Adrenal gland (tissue), 9 donors: ENCODE measurements at regions not wholly inside any gene's neighbourhood (a gene's known extent, or its start where the extent isn't known, plus 50 kb on each side); places are given as distances from the start of the nearest gene placed in this dataset.

Experiments used
- DNase-seq, 7 donors: peaks; one replicate each; pipeline ENCODE4 v3.0.0-alpha.2; 2019 to 2020
- H3K27ac ChIP-seq, 5 donors: fragments of 200-600 bp; sonication (generic) in 4 of 5; 1 replicate in 3 of 5; 2 replicates in 2 of 5; pipeline versions ENCODE4 v1.5.1 to v1.8.0; 2016 to 2020; ENCODE audit warnings: mild to moderate bottlenecking in 1 of 5
- H3K27me3 ChIP-seq: fragments of 200-600 bp; 2 replicates; pipeline ENCODE4 v1.8.0; 2021
- H3K36me3 ChIP-seq, 2 donors: fragments of 200-600 bp; replicated peaks in 1 of 2; 1 replicate in 1 of 2; 2 replicates in 1 of 2; pipeline versions ENCODE4 v1.5.1 to v1.8.0; 2018 to 2022
- H3K4me1 ChIP-seq, 2 donors: fragments of 200-600 bp; replicated peaks in 1 of 2; 1 replicate in 1 of 2; 2 replicates in 1 of 2; pipeline versions ENCODE4 v1.5.1 to v1.8.0; 2018 to 2021
- H3K4me3 ChIP-seq, 4 donors: fragments of 200-600 bp; sonication (generic) in 3 of 4; one replicate each; pipeline ENCODE4 v1.5.1; 2016 to 2018
- H3K9me3 ChIP-seq, 3 donors: fragments of 200-600 bp; sonication (generic) in 1 of 3; replicated peaks in 1 of 3; 1 replicate in 2 of 3; 2 replicates in 1 of 3; pipeline versions ENCODE4 v1.5.1 to v1.8.0; 2016 to 2021
- POLR2A ChIP-seq, 2 donors: fragments of 450-650 bp; IDR thresholded peaks; one replicate each; pipeline ENCODE4 v1.6.1; 2017; ENCODE audit warnings: antibody characterized with exemption in 2 of 2, mild to moderate bottlenecking in 2 of 2, moderate library complexity in 1 of 2
- WGBS, 4 donors: extraction: QIAGEN DNeasy Blood & Tissue Kit in 2 of 4; methylation state at CpG; one replicate each; pipeline versions ENCODE4 v1.1.5 to v1.1.7; 2013 to 2017; 5-methylcytosine and 5-hydroxymethylcytosine counted together
- intact Hi-C, 2 donors: fragments of 100-400 bp; cut with DNase I; formaldehyde crosslinking; loops; one replicate each; pipeline versions ENCODE4 v1.14.1 to v1.15.0; 2022 to 2023
- TF ChIP-seq, protein P1 (sequence below), 6 experiments: fragments of 450-650 bp in 4 of 6; fragments of 200-600 bp in 2 of 6; sonication (generic) in 1 of 6; IDR thresholded peaks; 1 replicate in 5 of 6; 2 replicates in 1 of 6; pipeline versions ENCODE4 v1.5.1 to v1.8.0; 2016 to 2021; ENCODE audit warnings: antibody characterized with exemption in 6 of 6, mild to moderate bottlenecking in 2 of 6, moderate library complexity in 1 of 6
- donor health status: healthy with polysubstance abuse.
- donor health status: Bipolar disorder and iron deficiency.
- donor health status: DM: yes; HTN: yes; CAD: no.
- donor health status: DM: no; HTN: no; CAD: no.
- donor health status: DM: no; HTN: no; CAD: no.

DNA sequence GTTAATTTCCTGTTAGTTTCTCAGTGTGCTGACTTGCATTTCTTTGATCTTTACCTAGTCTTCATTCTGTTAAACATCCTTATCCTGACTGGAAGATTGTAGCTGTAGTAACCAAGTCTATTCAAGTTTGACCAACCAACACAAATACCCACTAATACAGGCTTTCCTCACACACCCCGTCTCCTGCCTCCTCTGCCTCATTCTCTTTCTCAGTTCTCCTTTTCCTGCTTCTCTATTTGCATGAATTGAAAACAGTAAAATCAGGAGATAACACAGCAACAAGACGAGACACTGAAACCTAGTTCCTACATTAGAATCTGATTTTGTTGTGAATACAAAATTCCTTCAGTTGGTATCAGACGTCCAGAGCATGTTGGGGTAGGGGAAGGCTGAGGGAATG is 116.9 kb upstream of the ARPP21 start:
- H3K4me1 ChIP-seq: no peaks in the 10 kb centered on the region
- 60 to 72% (median 67%) methylated on average over 3 of the region's 3 CpGs for WGBS, 4 donors
- no peak overlapping the region for H3K27ac ChIP-seq
- no peaks in the 10 kb centered on the region for H3K27me3 ChIP-seq
- no peaks in the 10 kb centered on the region for H3K36me3 ChIP-seq
- H3K4me3 ChIP-seq: no peak overlapping the region
- no peak for DNase-seq
- intact Hi-C loops: no loop called here
- TF ChIP-seq POLR2A (IDR thresholded peaks at IDR 0.05): no peak
- TF ChIP-seq, protein P1, sequence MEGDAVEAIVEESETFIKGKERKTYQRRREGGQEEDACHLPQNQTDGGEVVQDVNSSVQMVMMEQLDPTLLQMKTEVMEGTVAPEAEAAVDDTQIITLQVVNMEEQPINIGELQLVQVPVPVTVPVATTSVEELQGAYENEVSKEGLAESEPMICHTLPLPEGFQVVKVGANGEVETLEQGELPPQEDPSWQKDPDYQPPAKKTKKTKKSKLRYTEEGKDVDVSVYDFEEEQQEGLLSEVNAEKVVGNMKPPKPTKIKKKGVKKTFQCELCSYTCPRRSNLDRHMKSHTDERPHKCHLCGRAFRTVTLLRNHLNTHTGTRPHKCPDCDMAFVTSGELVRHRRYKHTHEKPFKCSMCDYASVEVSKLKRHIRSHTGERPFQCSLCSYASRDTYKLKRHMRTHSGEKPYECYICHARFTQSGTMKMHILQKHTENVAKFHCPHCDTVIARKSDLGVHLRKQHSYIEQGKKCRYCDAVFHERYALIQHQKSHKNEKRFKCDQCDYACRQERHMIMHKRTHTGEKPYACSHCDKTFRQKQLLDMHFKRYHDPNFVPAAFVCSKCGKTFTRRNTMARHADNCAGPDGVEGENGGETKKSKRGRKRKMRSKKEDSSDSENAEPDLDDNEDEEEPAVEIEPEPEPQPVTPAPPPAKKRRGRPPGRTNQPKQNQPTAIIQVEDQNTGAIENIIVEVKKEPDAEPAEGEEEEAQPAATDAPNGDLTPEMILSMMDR (IDR thresholded peaks at IDR 0.05): no peak
- H3K9me3 ChIP-seq: no peaks in the 10 kb centered on the region

- TF ChIP-seq, protein P1 (IDR thresholded peaks at IDR 0.05): no peak
- TF ChIP-seq POLR2A (IDR thresholded peaks at IDR 0.05): no peak
- Histone ChIP-seq H3K4me3 (no peak overlapping the region), H3K4me1 (no peaks in the 10 kb centered on the region), H3K27me3 (no peaks in the 10 kb centered on the region), H3K9me3 (no peaks in the 10 kb centered on the region), H3K36me3 (no peaks in the 10 kb centered on the region), H3K27ac (no peak overlapping the region)
- intact Hi-C loops: no loop called here
- DNase-seq: no peak
- 72 to 86% (median 78%) methylated on average over 4 of the region's 4 CpGs for WGBS, 4 donors
These were observed 116.3 kb upstream of the ARPP21 start for GRCh38 chr3:35523074-35523473.

DNA sequence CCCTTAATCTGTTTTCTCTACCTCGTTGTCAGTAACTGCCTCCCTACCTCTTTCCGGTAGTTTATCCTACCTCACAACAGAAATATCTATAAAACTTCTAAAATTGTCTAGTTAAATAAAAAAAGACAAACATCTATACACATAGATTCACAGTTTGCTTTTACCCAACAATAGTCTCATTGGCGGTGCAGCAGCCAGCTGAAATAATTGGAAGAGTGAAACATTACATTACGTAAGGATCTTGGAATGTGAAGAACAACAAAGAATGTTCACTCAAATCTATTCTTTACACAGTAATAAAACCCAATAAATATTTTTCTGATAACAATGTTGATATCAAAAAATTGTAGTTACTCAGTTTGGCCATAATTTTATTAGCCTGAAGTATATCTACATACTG is 115.5 kb upstream of the ARPP21 start:
- Histone ChIP-seq H3K4me1 (no peaks in the 10 kb centered on the region), H3K27ac (no peak overlapping the region), H3K36me3 (no peaks in the 10 kb centered on the region), H3K27me3 (no peaks in the 10 kb centered on the region), H3K9me3 (no peaks in the 10 kb centered on the region), H3K4me3 (no peak overlapping the region)
- no peak for DNase-seq
- intact Hi-C loops: no loop called here
- 62 to 71% (median 67%) methylated on average over 4 of the region's 4 CpGs for WGBS, 4 donors
- TF ChIP-seq, protein P1 (IDR thresholded peaks at IDR 0.05): no peak
- no peak for TF ChIP-seq POLR2A (IDR thresholded peaks at IDR 0.05)

- intact Hi-C loops: no loop called here
- no peak for DNase-seq
- H3K9me3 ChIP-seq: no peaks in the 10 kb centered on the region
- no peak overlapping the region for H3K27ac ChIP-seq
- H3K4me3 ChIP-seq: no peak overlapping the region
- WGBS, 4 donors: 79 to 93% (median 83%) methylated on average over 2 of the region's 2 CpGs
- TF ChIP-seq POLR2A (IDR thresholded peaks at IDR 0.05): no peak
- TF ChIP-seq, protein P1 (IDR thresholded peaks at IDR 0.05): no peak
- H3K36me3 ChIP-seq: no peaks in the 10 kb centered on the region
- H3K4me1 ChIP-seq: no peaks in the 10 kb centered on the region
- no peaks in the 10 kb centered on the region for H3K27me3 ChIP-seq
These were observed 114.5 kb upstream of the ARPP21 start for GRCh38 chr3:35524856-35525255.
